HUES48 (cell line): ENCODE measurements at regions not wholly inside any gene's neighbourhood (a gene's known extent, or its start where the extent isn't known, plus 50 kb on each side); places are given as distances from the start of the nearest gene placed in this dataset.
"Not testable (repeated sequence)": the region's sequence is repeated elsewhere in the genome, so short reads cannot be mapped to it uniquely, and the experiment has no call there.

Experiments
- H3K27ac ChIP-seq: one replicate; pipeline ENCODE4 v1.7.0; 2013; ENCODE audit warnings: low read depth, low read length, inconsistent platforms
- H3K27me3 ChIP-seq: 2 replicates; pipeline ENCODE4 v1.6.1; 2013; ENCODE audit warnings: mild to moderate bottlenecking, low read length; ENCODE audit not compliant: control insufficient read depth, insufficient read depth
- H3K36me3 ChIP-seq: 2 replicates; pipeline ENCODE4 v1.6.1; 2013; ENCODE audit warnings: low read length; ENCODE audit not compliant: control insufficient read depth, insufficient read depth
- H3K4me1 ChIP-seq: 2 replicates; pipeline ENCODE4 v1.6.1; 2013; ENCODE audit warnings: mild to moderate bottlenecking, low read length; ENCODE audit not compliant: control insufficient read depth, insufficient read depth
- H3K4me3 ChIP-seq: 2 replicates; pipeline ENCODE4 v1.5.1; 2013; ENCODE audit warnings: mild to moderate bottlenecking, low read depth, low read length
- H3K9ac ChIP-seq: 2 replicates; pipeline ENCODE4 v1.6.1; 2013; ENCODE audit warnings: mild to moderate bottlenecking, low read depth, low read length, moderate library complexity
- H3K9me3 ChIP-seq: 2 replicates; pipeline ENCODE4 v1.6.1; 2013; ENCODE audit warnings: low read length; ENCODE audit not compliant: control insufficient read depth, insufficient read depth

GRCh38 chr6:160859822-160860221 lies 131.7 kb upstream of the MAP3K4 start:
- Histone ChIP-seq H3K9me3 (no peaks in the 10 kb centered on the region), H3K4me3 (no peak overlapping the region), H3K27ac (no peak overlapping the region)

GRCh38 chr6:160861824-160862223 lies 129.7 kb upstream of the MAP3K4 start:
- H3K9ac ChIP-seq = no peak overlapping the region
- no peak overlapping the region for H3K27ac ChIP-seq
- H3K27me3 ChIP-seq = no peaks in the 10 kb centered on the region
- no peak overlapping the region for H3K4me3 ChIP-seq
- no peaks in the 10 kb centered on the region for H3K36me3 ChIP-seq
- no peaks in the 10 kb centered on the region for H3K9me3 ChIP-seq
- H3K4me1 ChIP-seq = no peaks in the 10 kb centered on the region

More at GRCh38 chr6:160859822-160860221, 131.7 kb upstream of the MAP3K4 start:
- H3K4me1 ChIP-seq = no peaks in the 10 kb centered on the region
- H3K9ac ChIP-seq = no peak overlapping the region
- no peaks in the 10 kb centered on the region for H3K36me3 ChIP-seq
- H3K27me3 ChIP-seq = no peaks in the 10 kb centered on the region

GRCh38 chr6:160863782-160864181 lies 127.8 kb upstream of the MAP3K4 start:
- Histone ChIP-seq H3K9me3 (no peaks in the 10 kb centered on the region), H3K4me3 (no peak overlapping the region), H3K9ac (no peak overlapping the region), H3K36me3 (no peaks in the 10 kb centered on the region), H3K4me1 (no peaks in the 10 kb centered on the region), H3K27ac (no peak overlapping the region), H3K27me3 (no peaks in the 10 kb centered on the region)

GRCh38 chr6:160871320-160871719 lies 120.2 kb upstream of the MAP3K4 start:
- Histone ChIP-seq H3K9ac (no peak overlapping the region), H3K4me1 (peaks cover 13% of the 10 kb centered on the region; the same call in 1 of the 2 replicates), H3K9me3 (no peaks in the 10 kb centered on the region), H3K36me3 (no peaks in the 10 kb centered on the region), H3K27me3 (no peaks in the 10 kb centered on the region), H3K4me3 (no peak overlapping the region), H3K27ac (no peak overlapping the region)

GRCh38 chr6:160881148-160881808 lies 110.3 kb upstream of the MAP3K4 start:
- Histone ChIP-seq H3K9me3 (no peaks in the 10 kb centered on the region), H3K9ac (no peak overlapping the region), H3K4me1 (peaks cover 75% of the 10 kb centered on the region), H3K27me3 (no peaks in the 10 kb centered on the region), H3K4me3 (no peak overlapping the region), H3K27ac (peak overlapping the region; percentile 21), H3K36me3 (no peaks in the 10 kb centered on the region)

GRCh38 chr6:160882006-160882405 lies 109.6 kb upstream of the MAP3K4 start:
- Histone ChIP-seq H3K27me3 (no peaks in the 10 kb centered on the region), H3K27ac (no peak overlapping the region), H3K4me3 (no peak overlapping the region), H3K9me3 (0 out of 2 replicates have a peak, but pooled peaks cover 3% of the 10 kb centered on the region), H3K9ac (no peak overlapping the region), H3K36me3 (no peaks in the 10 kb centered on the region), H3K4me1 (peaks cover 68% of the 10 kb centered on the region)

- H3K4me1 ChIP-seq = peaks cover 61% of the 10 kb centered on the region
- peaks cover 8% of the 10 kb centered on the region; the same call in 1 of the 2 replicates for H3K9me3 ChIP-seq
- H3K27ac ChIP-seq = peak overlapping the region; percentile 69
- H3K4me3 ChIP-seq = peak overlapping the region; percentile 52; the same call in 1 of the 2 replicates
- no peaks in the 10 kb centered on the region for H3K27me3 ChIP-seq
- H3K36me3 ChIP-seq = no peaks in the 10 kb centered on the region
- H3K9ac ChIP-seq = peak overlapping the region; percentile 2; the same call in 1 of the 2 replicates
These were observed 108.7 kb upstream of the MAP3K4 start for GRCh38 chr6:160882791-160883279.

- Histone ChIP-seq H3K27me3 (no peaks in the 10 kb centered on the region), H3K4me3 (peak overlapping the region; percentile 52), H3K4me1 (peaks cover 56% of the 10 kb centered on the region), H3K9ac (no peak overlapping the region), H3K27ac (peak overlapping the region; percentile 69), H3K9me3 (peaks cover 8% of the 10 kb centered on the region; the same call in 1 of the 2 replicates), H3K36me3 (no peaks in the 10 kb centered on the region)
These were observed 108.0 kb upstream of the MAP3K4 start for GRCh38 chr6:160883560-160883959.

- no peaks in the 10 kb centered on the region for H3K36me3 ChIP-seq
- peak overlapping the region; percentile 69 for H3K27ac ChIP-seq
- peak overlapping the region; percentile 25 for H3K9ac ChIP-seq
- H3K4me1 ChIP-seq = peaks cover 60% of the 10 kb centered on the region
- H3K4me3 ChIP-seq = peak overlapping the region; percentile 52
- H3K27me3 ChIP-seq = no peaks in the 10 kb centered on the region
- H3K9me3 ChIP-seq = peaks cover 8% of the 10 kb centered on the region; the same call in 1 of the 2 replicates
These were observed 107.6 kb upstream of the MAP3K4 start for GRCh38 chr6:160883999-160884398.

GRCh38 chr6:160889148-160889547 lies 102.4 kb upstream of the MAP3K4 start:
- not testable (repeated sequence) for H3K4me3 ChIP-seq, H3K9ac ChIP-seq, H3K9me3 ChIP-seq, H3K27me3 ChIP-seq, H3K36me3 ChIP-seq
- peaks cover 29% of the 10 kb centered on the region for H3K4me1 ChIP-seq
- H3K27ac ChIP-seq = peak overlapping the region; percentile 73

GRCh38 chr6:160891690-160892089 lies 99.9 kb upstream of the MAP3K4 start:
- Histone ChIP-seq H3K4me1 (peaks cover 19% of the 10 kb centered on the region), H3K27ac (no peak overlapping the region), H3K9ac (no peak overlapping the region), H3K4me3 (no peak overlapping the region), H3K9me3 (peaks cover 8% of the 10 kb centered on the region; the same call in 1 of the 2 replicates), H3K36me3 (no peaks in the 10 kb centered on the region), H3K27me3 (no peaks in the 10 kb centered on the region)
